GM12878 (cell line): ENCODE measurements at regions not wholly inside any gene's neighbourhood (a gene's known extent, or its start where the extent isn't known, plus 50 kb on each side); places are given as distances from the start of the nearest gene placed in this dataset.

Experiments
- ATAC-seq: fragments of 200-7000 bp; cut with Tn5 transposase; 3 replicates; pipeline ENCODE4 v1.9.1; 2020; ENCODE audit warnings: mild to moderate bottlenecking, moderate library complexity
- BruUV-seq: library from RNA; stranded (reverse); fragments of 400-500 nt; replicated peaks from 2 replicates; lab custom pipeline; 2021; lab: Mats Ljungman, UMichigan
- CTCF ChIA-PET: fragments of 300-600 bp; sonication (Branson Sonifier 250); formaldehyde crosslinking; extraction: SDS; loops from one replicate; lab custom pipeline; 2021; ENCODE audit warnings: inconsistent platforms; lab: Yijun Ruan, JAX
- POLR2A ChIA-PET: fragments of 350-600 bp; formaldehyde crosslinking; extraction: SDS; loops from one replicate; lab custom pipeline; 2021; ENCODE audit warnings: inconsistent platforms; lab: Charles Lee
- RAD21 ChIA-PET: fragments of 300-600 bp; sonication (Branson Sonifier 250); formaldehyde crosslinking; loops from one replicate; lab custom pipeline; 2023; ENCODE audit warnings: antibody characterized with exemption; ENCODE audit not compliant: unreplicated experiment; lab: Charles Lee
- SMC1A ChIA-PET: fragments of 300-600 bp; sonication (Branson Sonifier 250); formaldehyde crosslinking; loops from one replicate; lab custom pipeline; 2023; ENCODE audit not compliant: unreplicated experiment, uncharacterized antibody; lab: Charles Lee
- DNase-seq: peaks from one replicate; pipeline ENCODE4 v3.0.0-alpha.2; 2011; ENCODE audit warnings: low read depth, low spot score
- FAIRE-seq: peaks from 3 replicates; lab custom pipeline; 2011; peaks lifted over from hg19 to GRCh38; lab: Jason Lieb, UNC
- H2AFZ ChIP-seq: 2 replicates; pipeline ENCODE4 v1.6.0; 2011; ENCODE audit warnings: low read depth, low read length, control low read depth; ENCODE audit not compliant: control insufficient read depth
- H3K27ac ChIP-seq: 2 replicates; pipeline ENCODE4 v1.5.1; 2011; ENCODE audit warnings: control low read depth; ENCODE audit not compliant: control insufficient read depth, insufficient read depth
- H3K27me3 ChIP-seq, 2 experiments: replicated peaks in 1 of 2; 2 replicates each; pipeline versions ENCODE4 v1.6.0 to v1.6.1; 2011; ENCODE audit warnings: low read length in 1 of 2; ENCODE audit not compliant: control insufficient read depth in 2 of 2, insufficient read depth in 2 of 2
- H3K36me3 ChIP-seq, 2 experiments: 2 replicates each; pipeline ENCODE4 v1.5.1; 2011; ENCODE audit warnings: low read length in 1 of 2; ENCODE audit not compliant: control insufficient read depth in 2 of 2, insufficient read depth in 2 of 2
- H3K4me1 ChIP-seq: 2 replicates; pipeline ENCODE4 v1.6.1; 2011; ENCODE audit warnings: mild to moderate bottlenecking, low read length, moderate library complexity, mixed read lengths; ENCODE audit not compliant: control insufficient read depth, insufficient read depth
- H3K4me2 ChIP-seq: 2 replicates; pipeline ENCODE4 v1.6.0; 2011; ENCODE audit warnings: control low read depth; ENCODE audit not compliant: control insufficient read depth, insufficient read depth
- H3K4me3 ChIP-seq: fragments of 200-600 bp; sonication (generic); 2 replicates; pipeline ENCODE4 v1.5.1; 2016
- H3K79me2 ChIP-seq: 2 replicates; pipeline ENCODE4 v1.6.0; 2011; ENCODE audit warnings: low read length; ENCODE audit not compliant: control insufficient read depth, insufficient read depth
- H3K9ac ChIP-seq: 2 replicates; pipeline ENCODE4 v1.8.0; 2011; ENCODE audit warnings: low read length, control low read depth, mixed read lengths; ENCODE audit not compliant: control insufficient read depth, insufficient read depth
- H3K9me3 ChIP-seq: replicated peaks from 3 replicates; pipeline ENCODE4 v1.5.1; 2011; ENCODE audit warnings: mild to moderate bottlenecking, low read length; ENCODE audit not compliant: control insufficient read depth, insufficient read depth
- H4K20me1 ChIP-seq: 2 replicates; pipeline ENCODE4 v1.6.0; 2011; ENCODE audit not compliant: control insufficient read depth, insufficient read depth
- BRCA1 ChIP-seq: IDR thresholded peaks from 2 replicates; pipeline ENCODE4 v1.6.1; 2011; ENCODE audit warnings: low read depth, low read length, improper control_type of control experiment
- CREM ChIP-seq: IDR thresholded peaks from 2 replicates; pipeline ENCODE4 v1.6.1; 2014; ENCODE audit warnings: antibody characterized with exemption, low read depth
- IKZF1 ChIP-seq: fragments of 450-650 bp; conservative IDR thresholded peaks from 2 replicates; pipeline ENCODE4 v1.6.1; 2017; ENCODE audit warnings: antibody characterized with exemption, mild to moderate bottlenecking
- PRDM15 ChIP-seq: fragments of 450-650 bp; formaldehyde crosslinking; IDR thresholded peaks from 2 replicates; pipeline ENCODE4 v1.4.0; 2020; ENCODE audit warnings: mild to moderate bottlenecking, moderate library complexity
- SP1 ChIP-seq: IDR thresholded peaks from one replicate; pipeline ENCODE4 v1.6.1; 2011; ENCODE audit warnings: low read depth, low read length
- YBX1 ChIP-seq: fragments of 450-650 bp; IDR thresholded peaks from 2 replicates; pipeline ENCODE4 v1.6.1; 2016; ENCODE audit warnings: antibody characterized with exemption
- ZNF687 ChIP-seq: fragments of 450-650 bp; IDR thresholded peaks from 2 replicates; pipeline ENCODE4 v1.6.1; 2017; ENCODE audit warnings: mild to moderate bottlenecking, moderate library complexity
- WGBS: methylation state at CpG from one replicate; pipeline ENCODE4 v1.1.6; 2016; ENCODE audit warnings: low lambda C conversion rate; ENCODE audit not compliant: insufficient replicate concordance, insufficient coverage; ENCODE audit errors: missing lambda C conversion rate; 5-methylcytosine and 5-hydroxymethylcytosine counted together
- in situ Hi-C: fragments of 300-500 bp; cut with MboI; formaldehyde crosslinking; loops from 9 replicates; pipeline ENCODE4 v1.14.3; 2018; ENCODE audit warnings: mixed read lengths
- intact Hi-C: fragments of 100-400 bp; cut with micrococcal nuclease; formaldehyde crosslinking; loops from one replicate; pipeline ENCODE4 v1.14.2; 2022; ENCODE audit not compliant: unreplicated experiment

GRCh38 chr14:43418324-43418723, 1088.8 kb downstream of the FSCB start (continued):
- no peak for TF ChIP-seq YBX1
- no peak for TF ChIP-seq CREM
- TF ChIP-seq IKZF1: no peak
- TF ChIP-seq ZNF687: no peak
- no peak for TF ChIP-seq SP1

- Histone ChIP-seq H3K4me3 (no peak overlapping the region), H4K20me1 (no peaks in the 10 kb centered on the region), H2AFZ (no peak overlapping the region), H3K9me3 (no peaks in the 10 kb centered on the region), H3K79me2 (no peaks in the 10 kb centered on the region), H3K27me3 (no peaks in the 10 kb centered on the region), H3K27ac (no peak overlapping the region), H3K36me3 (no peaks in the 10 kb centered on the region), H3K4me2 (no peak overlapping the region), H3K9ac (no peak overlapping the region), H3K4me1 (no peaks in the 10 kb centered on the region)
- SMC1A ChIA-PET: no interaction called here
- ATAC-seq (no peak), FAIRE-seq (no peak), DNase-seq (no peak)
- POLR2A ChIA-PET: no interaction called here
- CTCF ChIA-PET: no interaction called here
- 3% methylated on average over 2 of the region's 2 CpGs for WGBS
- RAD21 ChIA-PET: no interaction called here
- no TSS peak for BruUV-seq
- intact Hi-C loops: no loop called here
- TF ChIP-seq BRCA1 (no peak), PRDM15 (CRISPR knock-in tag) (no peak)
- in situ Hi-C loops: no loop called here
These were observed 1094.0 kb downstream of the FSCB start for GRCh38 chr14:43413084-43413483.
